ENCODE measurements at regions not wholly inside any gene's neighbourhood (a gene's known extent, or its start where the extent isn't known, plus 50 kb on each side); places are given as distances from the start of the nearest gene placed in this dataset.

- TF ChIP-seq EZH2 (IDR thresholded peaks at IDR 0.05) (no peak), FOXP2 (optimal IDR thresholded peaks at IDR 0.05; ENCODE audit: control extremely low read depth, extremely low read length, insufficient read depth) (no peak), POLR2AphosphoS5 (IDR thresholded peaks at IDR 0.05; ENCODE audit: borderline replicate concordance, low read depth, low read length) (no peak)
Measured at GRCh38 chr1:56394298-56394697, 185.1 kb downstream of the PLPP3 start.
